HG03457 (cell line): ENCODE measurements at regions not wholly inside any gene's neighbourhood (a gene's known extent, or its start where the extent isn't known, plus 50 kb on each side); places are given as distances from the start of the nearest gene placed in this dataset.

ENCODE experiments used
- ATAC-seq: cut with Tn5 transposase; IDR thresholded peaks from one replicate; pipeline ENCODE4 v1.9.1; 2021; ENCODE audit warnings: moderate number of reproducible peaks; ENCODE audit not compliant: unreplicated experiment

- no peak for ATAC-seq
Observed at GRCh38 chr13:78997902-78998629, 339.1 kb upstream of the OBI1 start.

DNA sequence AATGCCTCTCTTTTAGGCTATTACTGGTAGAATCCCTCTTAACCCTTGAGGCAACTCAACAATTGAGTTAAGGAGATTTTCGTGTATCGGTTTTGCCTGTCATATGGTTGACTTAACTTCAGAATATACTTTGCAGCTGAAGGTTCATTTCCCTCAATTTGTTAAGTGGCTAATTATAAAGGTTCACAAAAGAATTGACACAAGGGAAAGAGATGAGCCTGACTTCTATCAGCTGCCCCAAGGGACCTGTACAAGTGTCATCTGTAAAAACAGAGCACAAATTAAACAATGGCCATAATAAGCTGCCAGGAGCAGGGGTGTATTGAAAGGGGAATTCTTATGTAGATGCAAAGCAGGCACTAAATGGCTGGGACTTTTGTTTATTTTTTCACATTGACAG, 334.8 kb upstream of the OBI1 start:
- no peak for ATAC-seq

- ATAC-seq = no peak
Observed at GRCh38 chr13:78981913-78982312, 323.0 kb upstream of the OBI1 start.

GRCh38 chr13:78979349-78979748, 320.4 kb upstream of the OBI1 start:
- no peak for ATAC-seq

DNA sequence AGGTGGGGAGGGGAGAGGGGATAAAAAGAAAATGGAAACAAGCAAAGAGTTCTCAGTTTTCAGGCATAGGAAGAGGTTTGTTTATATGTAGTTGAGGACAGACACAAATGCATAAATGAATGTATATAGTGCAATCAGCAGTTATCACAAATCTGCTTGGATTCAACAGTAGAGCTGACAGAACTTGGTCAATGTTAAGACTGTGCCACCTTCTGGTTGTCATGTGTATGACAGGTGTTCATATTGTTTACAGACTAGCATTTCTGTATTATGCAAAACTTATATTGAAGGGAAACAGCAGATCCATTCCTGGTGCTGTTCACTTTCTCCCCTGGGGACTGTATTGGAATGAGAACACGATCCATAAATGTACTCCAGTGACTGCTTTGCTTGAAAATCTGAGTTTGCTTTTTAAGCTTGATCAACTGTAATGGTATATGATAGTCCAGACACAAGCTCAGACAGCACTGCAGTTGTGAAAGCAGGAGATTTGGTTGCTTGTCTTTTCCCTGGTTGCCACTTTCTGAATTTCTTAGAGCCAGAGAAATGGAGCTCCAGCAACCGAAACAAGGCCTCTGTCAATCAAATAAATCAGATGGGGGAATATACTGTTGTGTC, 319.5 kb upstream of the OBI1 start:
- peak; percentile 97 for ATAC-seq

DNA sequence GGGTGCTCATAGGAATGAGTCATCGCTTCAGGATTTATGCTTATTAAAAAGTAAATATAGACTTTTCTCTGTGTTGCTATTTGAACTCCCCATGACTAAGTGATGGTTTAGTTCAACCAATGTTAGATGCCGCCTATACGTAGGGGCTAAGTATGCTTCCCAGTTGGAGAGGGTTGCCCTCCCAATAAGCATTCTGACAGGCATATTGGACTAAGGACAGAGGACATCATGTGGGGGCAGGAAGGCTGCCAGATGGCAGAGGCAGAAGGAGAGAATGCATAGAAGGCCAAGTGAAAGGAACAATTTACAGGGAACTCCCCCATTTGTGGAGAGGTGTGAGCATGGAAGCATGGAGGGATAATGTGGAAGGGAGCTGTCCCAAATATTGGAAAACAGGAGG, 318.4 kb upstream of the OBI1 start:
- ATAC-seq = no peak

DNA sequence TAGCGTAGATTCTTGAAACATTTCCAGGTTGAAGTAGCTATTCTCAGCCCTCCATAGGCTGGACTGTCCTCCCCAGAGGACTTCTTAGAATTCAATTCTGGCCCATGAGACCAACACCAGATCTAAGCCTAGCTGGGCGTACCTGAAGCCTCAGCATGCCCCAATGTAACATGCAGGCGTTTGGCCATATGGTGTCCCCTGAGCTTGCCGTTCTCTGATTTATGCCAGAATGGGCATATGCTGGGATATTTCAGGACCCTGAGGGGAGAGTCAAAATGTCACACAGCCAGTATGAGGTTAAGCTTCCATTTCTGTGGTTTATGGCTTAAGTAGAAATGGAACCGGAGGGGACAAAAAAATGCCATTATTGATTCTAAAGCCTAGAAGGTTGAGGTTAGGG, 317.7 kb upstream of the OBI1 start:
- no peak for ATAC-seq

- ATAC-seq = no peak
Observed at GRCh38 chr13:78972561-78972960, 313.6 kb upstream of the OBI1 start.

- no peak for ATAC-seq
Observed at GRCh38 chr13:78971355-78972025, 312.5 kb upstream of the OBI1 start.

DNA sequence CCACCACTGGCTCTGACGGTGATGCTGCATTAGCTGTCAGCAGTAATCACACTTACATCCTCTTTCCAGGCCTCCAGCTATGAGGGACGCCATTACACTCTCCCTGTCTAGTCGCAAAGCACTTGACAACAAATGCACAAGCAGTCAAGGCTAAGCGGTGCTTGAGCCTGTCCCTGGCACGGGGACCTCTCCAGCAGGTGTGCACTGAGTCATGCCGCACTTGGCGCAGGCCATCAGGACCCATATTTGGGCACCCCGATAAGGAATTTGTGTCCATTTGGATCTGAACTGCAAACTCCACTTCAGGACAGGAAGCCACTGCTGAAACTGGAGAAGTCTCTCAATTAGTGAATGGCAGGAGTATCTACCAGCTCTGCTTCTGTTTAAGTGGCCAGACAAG, 301.9 kb upstream of the OBI1 start:
- no peak for ATAC-seq

GRCh38 chr13:78958006-78958405, 299.1 kb upstream of the OBI1 start:
- ATAC-seq = no peak

GRCh38 chr13:78940455-78941130, 281.6 kb upstream of the OBI1 start:
- ATAC-seq = no peak

DNA sequence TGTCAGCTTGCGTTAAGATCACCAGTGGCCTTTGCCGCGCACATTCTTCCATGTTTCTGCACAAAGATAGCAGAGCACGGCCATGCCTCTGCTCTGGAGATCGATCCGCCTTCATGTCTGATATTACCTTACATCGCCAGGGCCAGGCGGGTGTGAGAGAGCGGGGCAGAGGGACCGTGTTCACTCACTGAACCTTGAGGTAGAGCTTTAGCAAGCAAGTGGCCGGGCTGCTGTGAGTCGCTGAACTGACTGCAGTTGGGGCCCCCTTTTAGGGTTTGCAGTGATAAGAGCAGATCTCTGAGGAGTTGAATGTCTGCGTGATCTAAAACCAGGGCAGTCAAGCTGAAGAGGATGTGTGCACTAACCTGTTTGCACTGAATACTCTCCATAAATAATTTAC, 275.4 kb upstream of the OBI1 start:
- ATAC-seq = no peak

DNA sequence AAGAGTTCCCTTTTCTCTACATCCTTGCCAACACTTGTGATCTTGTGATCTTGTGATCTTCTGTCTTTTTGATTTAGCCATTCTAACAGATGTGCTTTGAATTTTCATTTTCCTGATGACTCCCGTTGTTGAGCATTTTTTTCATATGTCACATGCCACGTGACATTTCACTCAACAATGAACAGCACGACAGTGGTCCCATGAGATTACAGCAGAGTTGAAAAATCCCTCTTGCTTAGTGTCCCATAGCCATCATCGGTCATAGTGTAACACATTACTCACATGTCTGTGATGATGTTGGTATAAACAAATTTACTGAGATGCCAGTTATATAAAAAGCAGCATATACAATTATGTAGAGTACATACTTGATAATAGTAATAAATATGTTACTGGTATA, 256.1 kb upstream of the OBI1 start:
- no peak for ATAC-seq

- ATAC-seq = no peak
Observed at GRCh38 chr13:78913656-78914055, 254.7 kb upstream of the OBI1 start.

DNA sequence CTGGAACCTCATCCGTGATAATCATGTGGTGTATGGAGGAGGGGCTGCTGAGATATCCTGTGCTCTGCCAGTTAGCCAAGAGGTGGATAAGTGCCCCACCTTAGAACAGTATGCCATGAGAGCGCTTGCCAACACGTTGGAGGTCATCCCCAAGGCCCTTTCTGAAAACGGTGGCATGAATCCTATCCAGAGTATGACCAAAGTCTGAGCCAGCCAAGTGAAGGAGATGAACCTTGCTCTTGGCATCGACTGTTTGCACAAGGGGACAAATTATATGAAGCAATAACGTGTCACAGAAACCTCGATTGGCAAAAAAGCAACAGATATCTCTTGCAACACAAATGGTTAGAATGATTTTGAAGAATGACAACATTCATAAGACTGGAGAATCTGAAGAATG, 251.2 kb upstream of the OBI1 start:
- ATAC-seq = no peak

DNA sequence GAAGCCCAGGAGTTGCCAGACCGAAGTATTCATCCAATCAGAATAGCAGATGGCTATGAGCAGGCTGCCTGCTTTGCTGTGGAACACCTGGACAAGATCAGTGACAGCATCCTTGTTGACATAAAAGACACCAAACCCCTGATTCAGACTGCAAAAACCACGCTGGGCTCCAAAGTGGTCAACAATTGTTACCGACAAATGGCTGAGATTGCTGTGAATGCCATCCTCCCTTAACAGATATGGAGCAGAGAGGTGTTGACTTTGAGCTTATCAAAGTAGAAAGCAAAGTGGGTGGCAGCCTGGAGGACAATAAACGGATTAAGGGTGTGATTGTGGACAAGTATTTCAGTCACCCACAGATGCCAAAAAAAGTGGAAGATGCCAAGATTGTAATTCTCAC, 250.3 kb upstream of the OBI1 start:
- no peak for ATAC-seq

DNA sequence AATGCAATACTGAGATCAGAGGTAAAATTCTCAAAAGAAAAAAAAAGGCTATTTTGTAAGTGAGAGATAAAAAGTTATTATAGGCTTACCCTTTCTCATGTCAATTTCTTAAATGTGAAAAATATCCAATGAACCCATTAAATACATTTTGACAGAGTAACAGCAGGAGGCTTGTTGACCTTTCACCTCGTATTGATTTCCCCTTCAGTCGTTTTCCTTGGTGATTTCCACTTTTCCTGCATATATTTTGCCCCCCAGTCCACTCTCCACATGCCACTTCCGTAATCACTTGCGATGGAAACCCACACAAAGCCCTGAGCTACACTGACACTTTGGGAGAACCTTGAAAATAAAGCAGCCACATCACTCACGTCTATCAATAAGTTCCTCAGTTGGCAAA, 248.1 kb upstream of the OBI1 start:
- no peak for ATAC-seq

- no peak for ATAC-seq
Observed at GRCh38 chr13:78897200-78897599, 238.2 kb upstream of the OBI1 start.

DNA sequence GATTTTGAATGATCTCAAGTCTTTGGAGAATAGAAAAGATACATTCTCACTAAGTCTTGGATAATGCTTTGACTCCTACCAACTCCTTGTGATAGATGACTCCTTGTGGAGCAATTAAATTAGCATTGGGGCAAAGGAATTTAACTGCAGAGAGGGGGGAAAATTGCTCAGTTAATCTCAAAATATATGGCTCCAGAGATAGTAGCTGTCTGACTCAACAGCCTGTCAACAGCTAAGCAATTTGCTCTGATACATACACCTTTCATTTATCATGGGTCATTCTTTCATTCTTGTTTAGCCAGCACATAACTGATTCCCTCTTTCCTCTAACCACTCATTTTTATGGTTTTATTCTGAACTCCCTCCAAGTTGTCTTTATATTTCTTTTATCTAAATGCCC, 225.6 kb upstream of the OBI1 start:
- no peak for ATAC-seq

GRCh38 chr13:78881751-78882150, 222.8 kb upstream of the OBI1 start:
- ATAC-seq = no peak

GRCh38 chr13:78881054-78881453, 222.1 kb upstream of the OBI1 start:
- no peak for ATAC-seq
